ENCODE measurements at regions not wholly inside any gene's neighbourhood (a gene's known extent, or its start where the extent isn't known, plus 50 kb on each side); places are given as distances from the start of the nearest gene placed in this dataset.

GRCh38 chr4:38254825-38255224 is 294.6 kb downstream of the PTTG2 start:
- POLR2A ChIA-PET: no interaction called here
- no peak overlapping the region for H3K4me3 ChIP-seq (ENCODE audit: low read depth, low read length)
- DNase-seq (ENCODE audit: low read depth, low spot score): no peak

GRCh38 chr4:38255572-38255971 is 295.4 kb downstream of the PTTG2 start:
- CTCF ChIA-PET: no interaction called here
- H3K4me3 ChIP-seq (ENCODE audit: low read depth, low read length): no peak overlapping the region

More at GRCh38 chr4:38254825-38255224, 294.6 kb downstream of the PTTG2 start:
- CTCF ChIA-PET: no interaction called here
- peaks cover 9% of the 10 kb centered on the region for H3K27me3 ChIP-seq (ENCODE audit: control insufficient read depth, insufficient read depth, low read length)
- TF ChIP-seq, protein P1, sequence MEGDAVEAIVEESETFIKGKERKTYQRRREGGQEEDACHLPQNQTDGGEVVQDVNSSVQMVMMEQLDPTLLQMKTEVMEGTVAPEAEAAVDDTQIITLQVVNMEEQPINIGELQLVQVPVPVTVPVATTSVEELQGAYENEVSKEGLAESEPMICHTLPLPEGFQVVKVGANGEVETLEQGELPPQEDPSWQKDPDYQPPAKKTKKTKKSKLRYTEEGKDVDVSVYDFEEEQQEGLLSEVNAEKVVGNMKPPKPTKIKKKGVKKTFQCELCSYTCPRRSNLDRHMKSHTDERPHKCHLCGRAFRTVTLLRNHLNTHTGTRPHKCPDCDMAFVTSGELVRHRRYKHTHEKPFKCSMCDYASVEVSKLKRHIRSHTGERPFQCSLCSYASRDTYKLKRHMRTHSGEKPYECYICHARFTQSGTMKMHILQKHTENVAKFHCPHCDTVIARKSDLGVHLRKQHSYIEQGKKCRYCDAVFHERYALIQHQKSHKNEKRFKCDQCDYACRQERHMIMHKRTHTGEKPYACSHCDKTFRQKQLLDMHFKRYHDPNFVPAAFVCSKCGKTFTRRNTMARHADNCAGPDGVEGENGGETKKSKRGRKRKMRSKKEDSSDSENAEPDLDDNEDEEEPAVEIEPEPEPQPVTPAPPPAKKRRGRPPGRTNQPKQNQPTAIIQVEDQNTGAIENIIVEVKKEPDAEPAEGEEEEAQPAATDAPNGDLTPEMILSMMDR (IDR thresholded peaks at IDR 0.05; ENCODE audit: low read depth, low read length): no peak
- peaks cover 5% of the 10 kb centered on the region; the same call in 1 of the 2 replicates for H3K9me3 ChIP-seq (ENCODE audit: control insufficient read depth, insufficient read depth, low read length)
- no peak overlapping the region for H3K27ac ChIP-seq (ENCODE audit: low read depth, low read length)

GRCh38 chr4:38266616-38267015 is 306.4 kb downstream of the PTTG2 start:
- ChIA-PET CTCF (no interaction called here), POLR2A (no interaction called here)
- TF ChIP-seq, protein P1 (IDR thresholded peaks at IDR 0.05; ENCODE audit: low read depth, low read length): no peak
- peaks cover 3% of the 10 kb centered on the region for H3K27me3 ChIP-seq (ENCODE audit: control insufficient read depth, insufficient read depth, low read length)
- no peaks in the 10 kb centered on the region for H3K9me3 ChIP-seq (ENCODE audit: control insufficient read depth, insufficient read depth, low read length)
- no peak overlapping the region for H3K27ac ChIP-seq (ENCODE audit: low read depth, low read length)
- no peak for DNase-seq (ENCODE audit: low read depth, low spot score)
- H3K4me3 ChIP-seq (ENCODE audit: low read depth, low read length): no peak overlapping the region

More at GRCh38 chr4:38255572-38255971, 295.4 kb downstream of the PTTG2 start:
- TF ChIP-seq, protein P1 (IDR thresholded peaks at IDR 0.05; ENCODE audit: low read depth, low read length): no peak
- POLR2A ChIA-PET: no interaction called here
- DNase-seq (ENCODE audit: low read depth, low spot score): no peak
- Histone ChIP-seq H3K9me3 (ENCODE audit: control insufficient read depth, insufficient read depth, low read length) (peaks cover 5% of the 10 kb centered on the region; the same call in 1 of the 2 replicates), H3K27ac (ENCODE audit: low read depth, low read length) (no peak overlapping the region), H3K27me3 (ENCODE audit: control insufficient read depth, insufficient read depth, low read length) (peaks cover 10% of the 10 kb centered on the region)

DNA sequence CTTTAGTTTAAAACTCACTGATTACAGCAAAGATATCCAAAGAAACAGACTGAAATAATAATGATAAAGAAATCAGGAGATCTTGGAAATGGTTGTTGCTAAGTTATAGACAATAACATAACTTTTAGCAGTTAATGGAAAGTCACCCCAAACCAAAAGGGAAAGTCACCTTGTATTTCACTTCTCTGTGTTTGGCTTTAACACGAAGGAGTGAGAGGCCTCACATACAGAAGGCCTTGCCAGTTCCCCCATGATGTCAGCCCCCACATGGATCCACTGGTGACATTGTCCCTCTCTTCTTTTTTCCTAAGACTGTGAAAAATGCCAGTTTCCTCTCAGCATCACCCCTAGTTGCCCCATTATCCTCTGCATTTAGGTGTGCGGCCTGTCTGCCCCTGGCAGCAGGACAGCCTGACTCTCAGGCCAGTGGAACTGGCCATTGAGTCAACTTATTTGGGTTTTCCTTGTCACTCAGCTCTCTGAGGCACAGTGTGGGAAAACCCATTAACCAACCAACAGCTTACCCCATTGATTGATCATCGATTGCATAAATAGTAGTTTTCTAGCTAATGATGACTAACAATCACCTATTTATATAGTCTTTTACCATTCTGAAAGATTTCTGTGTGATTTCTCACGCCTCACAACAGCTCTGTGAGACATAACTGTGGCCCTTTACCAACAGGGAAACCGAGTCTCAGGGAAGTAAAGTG is 308.1 kb downstream of the PTTG2 start:
- CTCF ChIA-PET: no interaction called here
- Histone ChIP-seq H3K27me3 (ENCODE audit: control insufficient read depth, insufficient read depth, low read length) (peaks cover 3% of the 10 kb centered on the region), H3K9me3 (ENCODE audit: control insufficient read depth, insufficient read depth, low read length) (no peaks in the 10 kb centered on the region), H3K4me3 (ENCODE audit: low read depth, low read length) (no peak overlapping the region), H3K27ac (ENCODE audit: low read depth, low read length) (no peak overlapping the region)
- POLR2A ChIA-PET: no interaction called here
- TF ChIP-seq, protein P1 (IDR thresholded peaks at IDR 0.05; ENCODE audit: low read depth, low read length): no peak
- DNase-seq (ENCODE audit: low read depth, low spot score): no peak

DNA sequence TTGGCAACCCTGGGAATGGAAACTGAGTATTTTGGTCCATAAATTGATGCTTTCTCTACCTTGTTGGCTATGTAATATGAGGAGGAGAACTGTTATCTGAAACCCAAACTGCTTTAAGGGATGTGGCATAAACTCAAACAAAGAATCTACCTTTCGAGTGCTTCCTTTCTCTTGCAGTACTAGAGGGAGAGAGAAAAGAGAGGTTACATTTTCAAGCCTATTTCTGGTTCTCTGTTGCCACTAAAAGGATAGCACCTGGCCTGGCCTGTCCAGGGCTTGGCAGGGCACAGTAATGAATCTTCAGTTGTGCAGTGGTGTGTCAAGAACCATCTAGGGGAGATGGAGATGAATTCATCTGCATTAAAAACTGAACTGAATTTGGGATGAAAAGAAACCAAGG is 308.6 kb downstream of the PTTG2 start:
- ChIA-PET CTCF (no interaction called here), POLR2A (no interaction called here)
- no peak overlapping the region for H3K27ac ChIP-seq (ENCODE audit: low read depth, low read length)
- DNase-seq (ENCODE audit: low read depth, low spot score): no peak
- no peaks in the 10 kb centered on the region for H3K9me3 ChIP-seq (ENCODE audit: control insufficient read depth, insufficient read depth, low read length)
- TF ChIP-seq, protein P1 (IDR thresholded peaks at IDR 0.05; ENCODE audit: low read depth, low read length): no peak
- no peak overlapping the region for H3K4me3 ChIP-seq (ENCODE audit: low read depth, low read length)
- H3K27me3 ChIP-seq (ENCODE audit: control insufficient read depth, insufficient read depth, low read length): peaks cover 3% of the 10 kb centered on the region
